Fibroblast of lung (primary cell): ENCODE measurements at regions not wholly inside any gene's neighbourhood (a gene's known extent, or its start where the extent isn't known, plus 50 kb on each side); places are given as distances from the start of the nearest gene placed in this dataset.
A peak's percentile ranks its signal among the peaks of the same experiment; 100 is the strongest.
"Not testable (repeated sequence)": the region's sequence is repeated elsewhere in the genome, so short reads cannot be mapped to it uniquely, and the experiment has no call there.

Experiments
- DNase-seq, 2 donors: peaks; one replicate each; pipeline versions ENCODE4 v3.0.0 to v3.0.0-alpha.2; 2010; ENCODE audit warnings: low read depth in 2 of 2
- H2AFZ ChIP-seq: 2 replicates; pipeline ENCODE4 v1.5.1; 2012; ENCODE audit warnings: low read length, control low read depth, inconsistent platforms
- H3K27ac ChIP-seq: 2 replicates; pipeline ENCODE4 v1.5.1; 2011; ENCODE audit warnings: low read length, control low read depth; ENCODE audit not compliant: insufficient read depth
- H3K27me3 ChIP-seq: 2 replicates; pipeline ENCODE4 v1.5.1; 2011; ENCODE audit warnings: mild to moderate bottlenecking, low read length; ENCODE audit not compliant: control insufficient read depth, insufficient read depth
- H3K36me3 ChIP-seq: 2 replicates; pipeline ENCODE4 v1.5.1; 2011; ENCODE audit warnings: low read length; ENCODE audit not compliant: control insufficient read depth, insufficient read depth
- H3K4me1 ChIP-seq: 2 replicates; pipeline ENCODE4 v1.5.1; 2011; ENCODE audit warnings: low read length; ENCODE audit not compliant: control insufficient read depth, insufficient read depth; ENCODE audit errors: extremely low read depth
- H3K4me2 ChIP-seq: 2 replicates; pipeline ENCODE4 v1.5.1; 2011; ENCODE audit warnings: low read length, control low read depth; ENCODE audit not compliant: insufficient read depth; ENCODE audit errors: extremely low read depth
- H3K4me3 ChIP-seq, 4 experiments: fragments of 200-600 bp in 1 of 4; sonication (generic) in 1 of 4; replicated peaks in 1 of 4; 2 replicates each; pipeline ENCODE4 v1.5.1; 2011 to 2016; ENCODE audit warnings: low read length in 4 of 4, low read depth in 3 of 4, mild to moderate bottlenecking in 3 of 4, control low read depth in 2 of 4, inconsistent platforms in 1 of 4, mixed read lengths in 1 of 4; ENCODE audit not compliant: insufficient read depth in 1 of 4; ENCODE audit errors: control extremely low read depth in 1 of 4
- H3K79me2 ChIP-seq: 2 replicates; pipeline ENCODE4 v1.5.1; 2012; ENCODE audit warnings: mild to moderate bottlenecking, low read length, inconsistent platforms; ENCODE audit not compliant: control insufficient read depth, insufficient read depth
- H3K9ac ChIP-seq: 2 replicates; pipeline ENCODE4 v1.5.1; 2011; ENCODE audit warnings: mild to moderate bottlenecking, low read length, control low read depth; ENCODE audit not compliant: insufficient read depth
- H3K9me3 ChIP-seq: 2 replicates; pipeline ENCODE4 v1.5.1; 2012; ENCODE audit warnings: low read depth, low read length; ENCODE audit not compliant: control insufficient read depth, insufficient read depth
- H4K20me1 ChIP-seq: 2 replicates; pipeline ENCODE4 v1.5.1; 2011; ENCODE audit warnings: low read length; ENCODE audit not compliant: control insufficient read depth, insufficient read depth; ENCODE audit errors: extremely low read depth

DNA sequence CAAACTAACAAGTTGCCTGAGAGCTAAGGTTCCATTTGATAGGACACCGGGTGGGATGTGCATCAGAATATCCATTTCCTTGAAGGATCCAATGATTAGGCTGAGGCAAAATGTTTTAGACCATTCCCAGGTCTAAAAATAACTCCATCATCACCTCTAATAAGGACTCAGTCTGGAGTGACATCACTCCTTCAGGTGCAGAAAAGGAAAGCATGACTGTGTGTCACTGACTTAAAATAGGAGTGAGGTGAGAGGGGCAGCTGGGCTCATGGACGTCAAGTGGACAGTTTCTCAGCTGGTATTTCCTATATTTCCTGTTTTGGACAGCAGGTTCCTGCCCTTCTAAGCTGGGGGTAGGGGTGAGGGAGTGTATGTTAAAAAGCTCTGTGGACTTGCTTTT, 135.9 kb upstream of the PLGLB2 start:
- not testable (repeated sequence) for DNase-seq, H3K27me3 ChIP-seq, H4K20me1 ChIP-seq

GRCh38 chr2:87614829-87615434, 133.0 kb upstream of the PLGLB2 start:
- not testable (repeated sequence) for H3K4me2 ChIP-seq, H3K27ac ChIP-seq, H3K79me2 ChIP-seq, H3K9me3 ChIP-seq, H3K36me3 ChIP-seq, H2AFZ ChIP-seq, H4K20me1 ChIP-seq, DNase-seq, H3K27me3 ChIP-seq, H3K4me1 ChIP-seq, H3K4me3 ChIP-seq, H3K9ac ChIP-seq

More for the DNA sequence above, 135.9 kb upstream of the PLGLB2 start:
- not testable (repeated sequence) for H3K27ac ChIP-seq, H3K4me3 ChIP-seq, H3K9ac ChIP-seq, H3K79me2 ChIP-seq, H3K4me2 ChIP-seq, H3K9me3 ChIP-seq, H2AFZ ChIP-seq, H3K36me3 ChIP-seq, H3K4me1 ChIP-seq

DNA sequence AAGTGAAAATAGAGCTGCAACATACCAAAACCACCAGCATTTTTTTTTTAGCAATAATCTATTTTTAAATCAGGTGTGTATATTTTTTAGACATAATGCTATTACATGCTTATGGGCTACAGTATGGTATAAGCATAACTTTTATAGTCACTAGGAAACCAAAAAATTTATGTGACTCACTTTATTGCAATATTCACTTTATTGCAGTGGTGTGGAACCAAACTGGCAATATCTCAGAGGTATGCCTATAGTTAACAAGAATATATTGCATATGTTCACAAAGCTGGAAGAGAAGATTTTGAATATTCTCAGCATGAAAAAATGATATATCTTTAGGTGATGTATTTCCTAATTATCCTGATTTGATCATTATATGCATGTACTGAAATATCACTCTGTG, 128.8 kb upstream of the PLGLB2 start:
- H3K36me3 ChIP-seq, H3K9ac ChIP-seq, H3K27ac ChIP-seq, H3K79me2 ChIP-seq, H3K4me1 ChIP-seq, DNase-seq, H3K9me3 ChIP-seq, H3K4me3 ChIP-seq, H2AFZ ChIP-seq, H3K4me2 ChIP-seq, H3K27me3 ChIP-seq, H4K20me1 ChIP-seq: not testable (repeated sequence)

- H3K27ac ChIP-seq, H3K9ac ChIP-seq, H2AFZ ChIP-seq, DNase-seq, H3K4me3 ChIP-seq, H3K4me1 ChIP-seq, H3K9me3 ChIP-seq, H3K27me3 ChIP-seq, H4K20me1 ChIP-seq, H3K4me2 ChIP-seq, H3K36me3 ChIP-seq, H3K79me2 ChIP-seq: not testable (repeated sequence)
Observed at GRCh38 chr2:87621139-87621538, 126.7 kb upstream of the PLGLB2 start.

DNA sequence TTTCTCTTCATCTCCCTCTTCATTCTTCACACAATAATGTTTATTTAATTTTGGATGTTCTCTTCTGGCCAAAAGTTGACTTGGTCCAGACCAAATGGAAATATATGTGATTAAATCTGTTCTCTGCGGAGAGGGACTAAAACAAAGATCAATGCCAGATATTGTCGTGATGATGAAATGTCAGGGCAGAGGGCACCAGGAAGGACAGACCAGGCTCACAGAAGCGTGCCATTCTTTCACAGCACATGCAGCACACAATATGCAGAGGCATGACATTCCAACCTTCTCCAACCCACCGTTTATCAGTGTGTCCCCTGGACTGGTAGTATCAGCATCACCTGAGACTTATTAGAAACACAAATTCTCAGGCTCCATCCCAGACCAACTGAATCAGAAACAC, 125.2 kb upstream of the PLGLB2 start:
- not testable (repeated sequence) for H3K36me3 ChIP-seq

GRCh38 chr2:87629491-87630458, 118.1 kb upstream of the PLGLB2 start:
- not testable (repeated sequence) for H3K27ac ChIP-seq
- DNase-seq, result peak; percentile 83 to 90

More for the DNA sequence above, 125.2 kb upstream of the PLGLB2 start:
- H3K4me3 ChIP-seq, H3K4me2 ChIP-seq, H2AFZ ChIP-seq, H3K9me3 ChIP-seq, H3K9ac ChIP-seq, H3K4me1 ChIP-seq, DNase-seq, H3K27ac ChIP-seq, H4K20me1 ChIP-seq, H3K79me2 ChIP-seq, H3K27me3 ChIP-seq: not testable (repeated sequence)

More at GRCh38 chr2:87629491-87630458, 118.1 kb upstream of the PLGLB2 start:
- H3K4me3 ChIP-seq, H3K4me2 ChIP-seq, H4K20me1 ChIP-seq, H3K36me3 ChIP-seq, H3K9me3 ChIP-seq, H3K4me1 ChIP-seq, H3K27me3 ChIP-seq, H3K9ac ChIP-seq, H2AFZ ChIP-seq, H3K79me2 ChIP-seq: not testable (repeated sequence)
